HepG2 (cell line): ENCODE measurements at regions not wholly inside any gene's neighbourhood (a gene's known extent, or its start where the extent isn't known, plus 50 kb on each side); places are given as distances from the start of the nearest gene placed in this dataset.

Source experiments
- ATAC-seq: fragments of 200-7000 bp; cut with Tn5 transposase; 3 replicates; pipeline ENCODE4 v1.9.1; 2020; ENCODE audit warnings: mild to moderate bottlenecking, moderate library complexity
- BruUV-seq: library from RNA; stranded (reverse); fragments of 400-500 nt; replicated peaks from 2 replicates; lab custom pipeline; 2021; lab: Mats Ljungman, UMichigan
- CTCF ChIA-PET: fragments of 300-600 bp; formaldehyde crosslinking; extraction: SDS; loops from one replicate; lab custom pipeline; 2021; ENCODE audit warnings: low total read pairs, inconsistent platforms, low intra/inter-chr PET ratio; lab: Yijun Ruan, JAX
- POLR2A ChIA-PET: fragments of 350-600 bp; sonication (Branson Sonifier 250); formaldehyde crosslinking; loops from one replicate; lab custom pipeline; 2020; ENCODE audit warnings: antibody characterized with exemption, inconsistent platforms; lab: Yijun Ruan, JAX
- DNase-seq: peaks from one replicate; pipeline ENCODE4 v3.0.0-alpha.2; 2015; ENCODE audit warnings: low spot score
- FAIRE-seq: peaks from 3 replicates; lab custom pipeline; 2011; peaks lifted over from hg19 to GRCh38; lab: Jason Lieb, UNC
- H2AFZ ChIP-seq: one replicate; pipeline ENCODE4 v1.6.1; 2011; ENCODE audit warnings: low read length, inconsistent platforms
- H3K27ac ChIP-seq: fragments of 300-600 bp; 3 replicates; pipeline ENCODE4 v1.8.0; 2011; ENCODE audit warnings: mixed run types, mild to moderate bottlenecking, mixed read lengths, low read length, inconsistent platforms; ENCODE audit not compliant: insufficient read depth; ENCODE audit errors: extremely low read length
- H3K27me3 ChIP-seq, 2 experiments: fragments of 200-600 bp in 1 of 2; 2 replicates in 1 of 2; 3 replicates in 1 of 2; pipeline versions ENCODE4 v1.6.0 to v1.8.0; 2011; ENCODE audit warnings: low read length in 2 of 2, mild to moderate bottlenecking in 2 of 2, moderate library complexity in 2 of 2, inconsistent platforms in 1 of 2; ENCODE audit not compliant: insufficient read depth in 2 of 2, control insufficient read depth in 1 of 2
- H3K36me3 ChIP-seq, 2 experiments: fragments of 200-600 bp in 1 of 2; replicated peaks in 1 of 2; 2 replicates in 1 of 2; 3 replicates in 1 of 2; pipeline versions ENCODE4 v1.5.1 to v1.8.0; 2011; ENCODE audit warnings: low read length in 2 of 2, inconsistent platforms in 1 of 2; ENCODE audit not compliant: insufficient read depth in 2 of 2, control insufficient read depth in 1 of 2
- H3K4me1 ChIP-seq: 2 replicates; pipeline ENCODE4 v1.5.1; 2012; ENCODE audit warnings: low read length, inconsistent platforms; ENCODE audit not compliant: insufficient read depth
- H3K4me2 ChIP-seq: 2 replicates; pipeline ENCODE4 v1.6.0; 2011; ENCODE audit warnings: low read depth, low read length, inconsistent platforms
- H3K4me3 ChIP-seq, 3 experiments: fragments of 200-600 bp in 1 of 3; sonication (generic), shearing (Covaris generic) in 1 of 3; replicated peaks in 1 of 3; 2 replicates each; pipeline ENCODE4 v1.5.1; 2011 to 2016; ENCODE audit warnings: low read length in 3 of 3, inconsistent platforms in 2 of 3, low read depth in 2 of 3, mild to moderate bottlenecking in 2 of 3, control low read depth in 1 of 3, mixed read lengths in 1 of 3; ENCODE audit not compliant: insufficient read depth in 1 of 3
- H3K79me2 ChIP-seq: one replicate; pipeline ENCODE4 v1.6.1; 2011; ENCODE audit warnings: low read length, inconsistent platforms; ENCODE audit not compliant: insufficient read depth
- H3K9ac ChIP-seq: 2 replicates; pipeline ENCODE4 v1.6.0; 2011; ENCODE audit warnings: mild to moderate bottlenecking, low read depth, low read length, inconsistent platforms; ENCODE audit not compliant: insufficient read depth
- H3K9me3 ChIP-seq: 2 replicates; pipeline ENCODE4 v1.5.1; 2012; ENCODE audit warnings: mild to moderate bottlenecking, low read length
- H4K20me1 ChIP-seq: 2 replicates; pipeline ENCODE4 v1.6.0; 2011; ENCODE audit warnings: inconsistent platforms, mild to moderate bottlenecking, low read length, moderate library complexity; ENCODE audit not compliant: insufficient read depth
- AKAP8 ChIP-seq: sonication (generic); formaldehyde crosslinking; IDR thresholded peaks from 2 replicates; pipeline ENCODE4 v1.5.1; 2020; ENCODE audit warnings: mild to moderate bottlenecking, missing genetic modification reagents
- KLF11 ChIP-seq: IDR thresholded peaks from 2 replicates; pipeline ENCODE4 v1.6.1; 2016; ENCODE audit warnings: missing compliant biosample characterization
- NCOA2 ChIP-seq: sonication (generic); formaldehyde crosslinking; IDR thresholded peaks from 2 replicates; pipeline ENCODE4 v1.8.0; 2022; ENCODE audit warnings: inconsistent platforms
- NFE2 ChIP-seq: sonication (generic); formaldehyde crosslinking; IDR thresholded peaks from 2 replicates; pipeline ENCODE4 v1.4.0; 2020; ENCODE audit warnings: missing genetic modification reagents
- ZNF720 ChIP-seq: sonication (generic); formaldehyde crosslinking; IDR thresholded peaks from 2 replicates; pipeline ENCODE4 v1.4.0; 2020; ENCODE audit warnings: missing genetic modification reagents
- WGBS: methylation state at CpG from one replicate; pipeline ENCODE4 v1.1.6; 2017; ENCODE audit warnings: low lambda C conversion rate; 5-methylcytosine and 5-hydroxymethylcytosine counted together
- in situ Hi-C: cut with HindIII; loops from 2 replicates; pipeline ENCODE4 v1.10.0; 2017; ENCODE audit warnings: low pct_unique_long_range_greater_than_20kb; ENCODE audit not compliant: extremely low pct_ligation_motif_present
- intact Hi-C: fragments of 100-400 bp; cut with micrococcal nuclease; formaldehyde crosslinking; loops from one replicate; pipeline ENCODE4 v1.10.0; 2022; ENCODE audit not compliant: unreplicated experiment
- TF ChIP-seq, protein P1 (sequence below): sonication (generic); formaldehyde crosslinking; IDR thresholded peaks from 2 replicates; pipeline ENCODE4 v1.5.0; 2020; ENCODE audit warnings: mild to moderate bottlenecking, missing genetic modification reagents
- TF ChIP-seq, protein P2 (sequence below): sonication (generic); formaldehyde crosslinking; IDR thresholded peaks from 2 replicates; pipeline ENCODE4 v1.4.0; 2020; ENCODE audit warnings: missing genetic modification reagents
- TF ChIP-seq, protein P3 (sequence below): sonication (generic); formaldehyde crosslinking; conservative IDR thresholded peaks from 2 replicates; pipeline ENCODE4 v1.4.0; 2020; ENCODE audit warnings: missing genetic modification reagents

DNA sequence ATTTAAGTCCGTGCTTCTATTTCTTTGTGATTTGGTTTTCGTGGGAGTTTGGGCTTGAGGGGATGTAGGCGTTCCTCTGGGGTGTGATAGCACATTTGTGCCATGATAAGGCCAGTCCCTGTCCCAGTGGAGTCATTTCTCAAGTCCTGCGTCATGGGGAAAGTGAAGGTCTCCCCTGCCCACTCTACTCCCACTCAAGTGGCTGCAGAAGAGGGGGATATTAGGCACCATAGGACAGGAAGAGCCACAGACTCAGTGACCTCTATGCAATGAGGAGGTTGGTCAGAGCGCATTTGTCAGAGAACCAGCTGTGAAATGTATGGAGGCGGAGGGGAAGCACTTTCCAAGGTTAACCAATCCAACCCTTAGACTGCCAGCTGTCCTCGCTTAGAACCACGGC lies 51.9 kb upstream of the EDN1 start:
- DNase-seq (no peak), ATAC-seq (no peak), FAIRE-seq (no peak)
- TF ChIP-seq, protein P1, sequence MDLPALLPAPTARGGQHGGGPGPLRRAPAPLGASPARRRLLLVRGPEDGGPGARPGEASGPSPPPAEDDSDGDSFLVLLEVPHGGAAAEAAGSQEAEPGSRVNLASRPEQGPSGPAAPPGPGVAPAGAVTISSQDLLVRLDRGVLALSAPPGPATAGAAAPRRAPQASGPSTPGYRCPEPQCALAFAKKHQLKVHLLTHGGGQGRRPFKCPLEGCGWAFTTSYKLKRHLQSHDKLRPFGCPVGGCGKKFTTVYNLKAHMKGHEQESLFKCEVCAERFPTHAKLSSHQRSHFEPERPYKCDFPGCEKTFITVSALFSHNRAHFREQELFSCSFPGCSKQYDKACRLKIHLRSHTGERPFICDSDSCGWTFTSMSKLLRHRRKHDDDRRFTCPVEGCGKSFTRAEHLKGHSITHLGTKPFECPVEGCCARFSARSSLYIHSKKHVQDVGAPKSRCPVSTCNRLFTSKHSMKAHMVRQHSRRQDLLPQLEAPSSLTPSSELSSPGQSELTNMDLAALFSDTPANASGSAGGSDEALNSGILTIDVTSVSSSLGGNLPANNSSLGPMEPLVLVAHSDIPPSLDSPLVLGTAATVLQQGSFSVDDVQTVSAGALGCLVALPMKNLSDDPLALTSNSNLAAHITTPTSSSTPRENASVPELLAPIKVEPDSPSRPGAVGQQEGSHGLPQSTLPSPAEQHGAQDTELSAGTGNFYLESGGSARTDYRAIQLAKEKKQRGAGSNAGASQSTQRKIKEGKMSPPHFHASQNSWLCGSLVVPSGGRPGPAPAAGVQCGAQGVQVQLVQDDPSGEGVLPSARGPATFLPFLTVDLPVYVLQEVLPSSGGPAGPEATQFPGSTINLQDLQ: no peak
- TF ChIP-seq NFE2 (CRISPR knock-in tag): no peak
- TF ChIP-seq, protein P2, sequence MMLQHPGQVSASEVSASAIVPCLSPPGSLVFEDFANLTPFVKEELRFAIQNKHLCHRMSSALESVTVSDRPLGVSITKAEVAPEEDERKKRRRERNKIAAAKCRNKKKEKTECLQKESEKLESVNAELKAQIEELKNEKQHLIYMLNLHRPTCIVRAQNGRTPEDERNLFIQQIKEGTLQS (CRISPR knock-in tag): no peak
- no peak for TF ChIP-seq NCOA2 (CRISPR knock-in tag)
- no peak for TF ChIP-seq AKAP8
- no peak for TF ChIP-seq KLF11 (CRISPR knock-in tag)
- TF ChIP-seq ZNF720 (CRISPR knock-in tag): no peak
- TF ChIP-seq, protein P3, sequence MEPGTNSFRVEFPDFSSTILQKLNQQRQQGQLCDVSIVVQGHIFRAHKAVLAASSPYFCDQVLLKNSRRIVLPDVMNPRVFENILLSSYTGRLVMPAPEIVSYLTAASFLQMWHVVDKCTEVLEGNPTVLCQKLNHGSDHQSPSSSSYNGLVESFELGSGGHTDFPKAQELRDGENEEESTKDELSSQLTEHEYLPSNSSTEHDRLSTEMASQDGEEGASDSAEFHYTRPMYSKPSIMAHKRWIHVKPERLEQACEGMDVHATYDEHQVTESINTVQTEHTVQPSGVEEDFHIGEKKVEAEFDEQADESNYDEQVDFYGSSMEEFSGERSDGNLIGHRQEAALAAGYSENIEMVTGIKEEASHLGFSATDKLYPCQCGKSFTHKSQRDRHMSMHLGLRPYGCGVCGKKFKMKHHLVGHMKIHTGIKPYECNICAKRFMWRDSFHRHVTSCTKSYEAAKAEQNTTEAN: no peak
- H3K9me3 ChIP-seq: no peaks in the 10 kb centered on the region
- intact Hi-C loops: no loop called here
- H3K36me3 ChIP-seq: no peaks in the 10 kb centered on the region
- POLR2A ChIA-PET: no interaction called here
- H3K27me3 ChIP-seq: no peaks in the 10 kb centered on the region
- in situ Hi-C loops: loop anchor here (10.0 kb wide), 2 partner anchors 583 to 653 kb away; no protein-coding TSS in a partner anchor
- BruUV-seq: no TSS peak
- no peaks in the 10 kb centered on the region for H3K79me2 ChIP-seq
- no peak overlapping the region for H3K4me2 ChIP-seq
- CTCF ChIA-PET: no interaction called here
- H3K4me3 ChIP-seq: no peak overlapping the region
- no peaks in the 10 kb centered on the region for H4K20me1 ChIP-seq
- H3K27ac ChIP-seq: no peak overlapping the region
- no peak overlapping the region for H2AFZ ChIP-seq
- 51% methylated on average over 8 of the region's 8 CpGs for WGBS
- H3K9ac ChIP-seq: no peak overlapping the region
- H3K4me1 ChIP-seq: peaks cover 7% of the 10 kb centered on the region
